NOMO-1 treated with dmso at 0.1 percent for 144 hours (cell line): ENCODE measurements at regions not wholly inside any gene's neighbourhood (a gene's known extent, or its start where the extent isn't known, plus 50 kb on each side); places are given as distances from the start of the nearest gene placed in this dataset.
"Not testable (repeated sequence)": the region's sequence is repeated elsewhere in the genome, so short reads cannot be mapped to it uniquely, and the experiment has no call there.

Experiments
- DNase-seq: peaks from one replicate; lab custom pipeline; 2025; ENCODE audit not compliant: unreplicated experiment; lab: John Stamatoyannopoulos, UW

- DNase-seq, result no peak
These were observed 97.4 kb upstream of the ELOVL5 start for GRCh38 chr6:53446151-53446550.

- DNase-seq, result no peak
These were observed 93.0 kb upstream of the ELOVL5 start for GRCh38 chr6:53441761-53442160.

GRCh38 chr6:53441035-53441493, 92.3 kb upstream of the ELOVL5 start:
- DNase-seq, result no peak

- DNase-seq, result no peak
These were observed 91.7 kb upstream of the ELOVL5 start for GRCh38 chr6:53440336-53440945.

- DNase-seq, result no peak
These were observed 90.8 kb upstream of the ELOVL5 start for GRCh38 chr6:53439556-53439955.

- no peak for DNase-seq
These were observed 88.9 kb upstream of the ELOVL5 start for GRCh38 chr6:53437557-53438202.

- no peak for DNase-seq
These were observed 88.0 kb upstream of the ELOVL5 start for GRCh38 chr6:53436526-53437303.

GRCh38 chr6:53433951-53434285, 85.2 kb upstream of the ELOVL5 start:
- DNase-seq, result no peak

GRCh38 chr6:53433261-53433950, 84.7 kb upstream of the ELOVL5 start:
- no peak for DNase-seq

- peak; percentile 69 for DNase-seq
These were observed 83.8 kb upstream of the ELOVL5 start for GRCh38 chr6:53432318-53433161.

GRCh38 chr6:53431704-53432103, 83.0 kb upstream of the ELOVL5 start:
- DNase-seq, result no peak

GRCh38 chr6:53429401-53429800, 80.7 kb upstream of the ELOVL5 start:
- no peak for DNase-seq

GRCh38 chr6:53428886-53429285, 80.1 kb upstream of the ELOVL5 start:
- no peak for DNase-seq

GRCh38 chr6:53426667-53427270, 78.0 kb upstream of the ELOVL5 start:
- DNase-seq, result no peak

- no peak for DNase-seq
These were observed 77.4 kb upstream of the ELOVL5 start for GRCh38 chr6:53426117-53426516.

GRCh38 chr6:53424976-53425718, 76.4 kb upstream of the ELOVL5 start:
- no peak for DNase-seq

- DNase-seq, result no peak
These were observed 75.5 kb upstream of the ELOVL5 start for GRCh38 chr6:53424300-53424699.

GRCh38 chr6:53423560-53423959, 74.8 kb upstream of the ELOVL5 start:
- not testable (repeated sequence) for DNase-seq

- no peak for DNase-seq
These were observed 70.3 kb upstream of the ELOVL5 start for GRCh38 chr6:53419026-53419425.

- DNase-seq, result no peak
These were observed 69.5 kb upstream of the ELOVL5 start for GRCh38 chr6:53418288-53418687.
